ENCODE measurements at regions not wholly inside any gene's neighbourhood (a gene's known extent, or its start where the extent isn't known, plus 50 kb on each side); places are given as distances from the start of the nearest gene placed in this dataset.

DNA sequence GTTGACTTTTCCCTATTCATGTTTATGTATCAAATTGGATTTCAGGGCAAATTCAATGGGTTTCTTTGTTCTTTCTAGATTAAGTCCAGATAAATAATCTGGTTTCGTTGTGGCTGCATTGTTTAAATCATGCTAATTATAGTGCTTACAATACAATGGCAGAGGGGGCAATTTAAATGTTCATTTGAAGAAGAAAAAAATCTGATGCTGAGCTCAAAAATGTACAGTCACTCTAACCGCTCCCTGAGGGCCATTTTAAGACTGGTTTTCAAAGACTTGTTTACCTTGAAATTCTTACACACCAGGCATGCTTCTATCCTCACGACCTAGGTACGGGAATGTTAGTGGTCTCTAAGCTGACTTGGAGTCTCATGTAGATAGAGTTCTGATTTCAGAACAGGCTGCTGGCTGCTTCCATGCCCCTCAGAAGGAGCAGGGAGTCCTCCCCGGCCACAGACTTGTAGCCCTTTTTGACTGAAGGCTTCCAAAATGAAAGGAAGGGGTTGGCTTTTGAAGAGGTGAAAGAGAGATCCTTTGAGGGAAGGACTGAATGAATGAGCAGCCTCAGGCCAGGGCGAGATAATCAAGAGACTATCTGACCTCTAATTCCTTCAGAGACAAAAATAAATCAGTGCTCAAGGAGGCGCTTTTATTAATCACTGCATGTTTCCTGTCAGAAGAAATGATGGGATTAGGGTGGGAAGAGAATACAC lies 86.1 kb upstream of the ZNF217 start:
- Histone ChIP-seq H3K36me3 (ENCODE audit: low read depth) (no peaks in the 10 kb centered on the region), H4K20me1 (ENCODE audit: insufficient read depth) (no peaks in the 10 kb centered on the region), H3K4me1 (ENCODE audit: insufficient read depth) (no peaks in the 10 kb centered on the region), H3K79me2 (ENCODE audit: insufficient read depth) (no peaks in the 10 kb centered on the region), H2AFZ (peak overlapping the region; percentile 66), H3K27me3 (replicated peaks; ENCODE audit: insufficient read depth) (no peaks in the 10 kb centered on the region), H3K27ac (no peak overlapping the region), H3F3A (ENCODE audit: insufficient read depth) (no peaks in the 10 kb centered on the region; the same call in 1 of the 2 replicates), H3K9me3 (ENCODE audit: low read depth) (no peaks in the 10 kb centered on the region), H3K4me2 (ENCODE audit: unreplicated experiment) (no peak overlapping the region), H3K9ac (no peak overlapping the region), H3K9me2 (ENCODE audit: insufficient read depth) (no peaks in the 10 kb centered on the region), H3K4me3 (no peak overlapping the region)
- TF ChIP-seq EZH2 (IDR thresholded peaks at IDR 0.05; ENCODE audit: insufficient read depth, poor library complexity, severe bottlenecking) (no peak), EZH2phosphoT487 (IDR thresholded peaks at IDR 0.05; ENCODE audit: insufficient read depth, low read depth) (no peak)
- in situ Hi-C loops (cut with MboI) = no loop called here
- 83 to 86% methylated on average over 7 of the region's 7 CpGs for WGBS, 2 experiments (ENCODE audit: low coverage in 1 of 2, low lambda C conversion rate in 2 of 2, missing lambda C conversion rate in 2 of 2)
- no peak for DNase-seq

DNA sequence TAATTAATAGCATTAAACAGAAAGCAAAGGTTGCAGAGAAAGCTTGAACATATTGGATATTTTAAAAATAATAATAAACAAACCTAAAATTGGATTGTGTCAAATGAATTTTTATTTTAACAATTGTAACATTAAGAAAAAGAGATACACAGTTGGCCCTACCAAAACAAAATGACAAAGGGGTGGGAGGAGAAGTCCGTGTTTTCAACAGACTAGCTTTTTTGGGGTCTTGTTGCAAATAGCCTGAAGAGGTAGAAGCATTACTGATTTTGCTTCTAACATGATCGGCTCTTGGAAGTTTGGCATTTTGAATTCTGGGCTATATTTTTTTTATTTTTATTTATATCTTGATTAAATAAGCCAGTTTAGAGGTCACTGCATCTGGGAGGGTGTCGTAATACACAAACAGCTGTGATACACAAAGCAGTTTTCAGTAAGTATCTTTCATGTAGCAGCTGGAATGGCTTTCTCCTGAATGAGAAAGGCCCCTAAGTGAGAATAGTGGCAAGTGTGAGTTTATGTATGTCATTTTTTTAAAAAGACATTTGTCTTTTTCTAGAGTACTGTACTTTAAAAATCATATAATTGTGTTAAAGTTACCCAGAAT lies 85.5 kb upstream of the ZNF217 start:
- in situ Hi-C loops (cut with MboI) = no loop called here
- WGBS, 2 experiments (ENCODE audit: low coverage in 1 of 2, low lambda C conversion rate in 2 of 2, missing lambda C conversion rate in 2 of 2) = 76 to 80% methylated on average over 3 of the region's 3 CpGs
- H3K9me3 ChIP-seq (ENCODE audit: low read depth) = no peaks in the 10 kb centered on the region
- H3K79me2 ChIP-seq (ENCODE audit: insufficient read depth) = no peaks in the 10 kb centered on the region
- H3K4me1 ChIP-seq (ENCODE audit: insufficient read depth) = no peaks in the 10 kb centered on the region
- H3K9ac ChIP-seq = no peak overlapping the region
- H3K9me2 ChIP-seq (ENCODE audit: insufficient read depth) = no peaks in the 10 kb centered on the region
- no peak overlapping the region for H3K4me3 ChIP-seq
- TF ChIP-seq EZH2phosphoT487 (IDR thresholded peaks at IDR 0.05; ENCODE audit: insufficient read depth, low read depth) (no peak), EZH2 (IDR thresholded peaks at IDR 0.05; ENCODE audit: insufficient read depth, poor library complexity, severe bottlenecking) (no peak)
- H4K20me1 ChIP-seq (ENCODE audit: insufficient read depth) = no peaks in the 10 kb centered on the region
- no peaks in the 10 kb centered on the region for H3K27me3 ChIP-seq (replicated peaks; ENCODE audit: insufficient read depth)
- no peak overlapping the region; the same call in 1 of the 2 replicates for H2AFZ ChIP-seq
- DNase-seq = no peak
- no peak overlapping the region for H3K27ac ChIP-seq
- H3K4me2 ChIP-seq (ENCODE audit: unreplicated experiment) = no peak overlapping the region
- no peaks in the 10 kb centered on the region for H3K36me3 ChIP-seq (ENCODE audit: low read depth)
- no peaks in the 10 kb centered on the region; the same call in 1 of the 2 replicates for H3F3A ChIP-seq (ENCODE audit: insufficient read depth)

DNA sequence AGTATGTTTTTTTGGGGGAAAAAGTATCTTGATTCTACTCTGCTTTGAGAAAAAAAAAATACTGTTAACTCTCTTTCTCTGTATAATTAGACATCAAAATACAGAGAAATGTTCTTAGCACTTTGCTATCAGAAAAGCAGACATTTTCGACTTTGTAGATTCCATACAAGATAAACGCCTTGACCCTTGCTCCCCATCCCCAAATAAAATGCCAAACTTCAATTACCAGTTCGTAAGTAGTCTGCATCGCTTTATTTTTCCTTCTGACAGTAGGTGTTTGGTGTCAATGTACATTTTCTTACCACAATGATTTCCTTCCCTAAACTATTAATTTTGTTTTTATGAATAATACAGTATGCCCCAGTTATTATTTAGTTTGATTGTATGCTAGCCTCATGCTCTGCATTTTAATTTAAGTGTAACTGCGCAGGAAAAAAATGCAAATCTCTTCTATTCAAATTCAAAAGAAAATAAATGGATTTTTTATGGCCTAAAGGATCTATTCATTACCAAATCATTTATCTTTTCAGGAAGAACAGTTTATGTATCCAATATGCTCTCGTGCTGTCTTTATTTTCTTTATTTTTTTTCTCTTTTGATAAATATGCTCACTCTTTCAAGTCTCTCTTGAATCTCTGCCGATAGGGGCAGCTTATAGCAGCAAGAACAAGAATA lies 84.8 kb upstream of the ZNF217 start:
- H3K9me3 ChIP-seq (ENCODE audit: low read depth) = no peaks in the 10 kb centered on the region
- 93 to 94% methylated on average over 7 of the region's 7 CpGs for WGBS, 2 experiments (ENCODE audit: low coverage in 1 of 2, low lambda C conversion rate in 2 of 2, missing lambda C conversion rate in 2 of 2)
- H3K4me1 ChIP-seq (ENCODE audit: insufficient read depth) = no peaks in the 10 kb centered on the region
- H3K9me2 ChIP-seq (ENCODE audit: insufficient read depth) = no peaks in the 10 kb centered on the region
- H2AFZ ChIP-seq = peak overlapping the region; percentile 60
- H3K4me2 ChIP-seq (ENCODE audit: unreplicated experiment) = no peak overlapping the region
- no peaks in the 10 kb centered on the region; the same call in 1 of the 2 replicates for H3F3A ChIP-seq (ENCODE audit: insufficient read depth)
- in situ Hi-C loops (cut with MboI) = no loop called here
- H4K20me1 ChIP-seq (ENCODE audit: insufficient read depth) = no peaks in the 10 kb centered on the region
- no peak overlapping the region for H3K4me3 ChIP-seq
- no peaks in the 10 kb centered on the region for H3K27me3 ChIP-seq (replicated peaks; ENCODE audit: insufficient read depth)
- H3K27ac ChIP-seq = no peak overlapping the region
- no peaks in the 10 kb centered on the region for H3K36me3 ChIP-seq (ENCODE audit: low read depth)
- TF ChIP-seq EZH2phosphoT487 (IDR thresholded peaks at IDR 0.05; ENCODE audit: insufficient read depth, low read depth) (no peak), EZH2 (IDR thresholded peaks at IDR 0.05; ENCODE audit: insufficient read depth, poor library complexity, severe bottlenecking) (no peak)
- no peak for DNase-seq
- H3K79me2 ChIP-seq (ENCODE audit: insufficient read depth) = no peaks in the 10 kb centered on the region
- no peak overlapping the region for H3K9ac ChIP-seq

DNA sequence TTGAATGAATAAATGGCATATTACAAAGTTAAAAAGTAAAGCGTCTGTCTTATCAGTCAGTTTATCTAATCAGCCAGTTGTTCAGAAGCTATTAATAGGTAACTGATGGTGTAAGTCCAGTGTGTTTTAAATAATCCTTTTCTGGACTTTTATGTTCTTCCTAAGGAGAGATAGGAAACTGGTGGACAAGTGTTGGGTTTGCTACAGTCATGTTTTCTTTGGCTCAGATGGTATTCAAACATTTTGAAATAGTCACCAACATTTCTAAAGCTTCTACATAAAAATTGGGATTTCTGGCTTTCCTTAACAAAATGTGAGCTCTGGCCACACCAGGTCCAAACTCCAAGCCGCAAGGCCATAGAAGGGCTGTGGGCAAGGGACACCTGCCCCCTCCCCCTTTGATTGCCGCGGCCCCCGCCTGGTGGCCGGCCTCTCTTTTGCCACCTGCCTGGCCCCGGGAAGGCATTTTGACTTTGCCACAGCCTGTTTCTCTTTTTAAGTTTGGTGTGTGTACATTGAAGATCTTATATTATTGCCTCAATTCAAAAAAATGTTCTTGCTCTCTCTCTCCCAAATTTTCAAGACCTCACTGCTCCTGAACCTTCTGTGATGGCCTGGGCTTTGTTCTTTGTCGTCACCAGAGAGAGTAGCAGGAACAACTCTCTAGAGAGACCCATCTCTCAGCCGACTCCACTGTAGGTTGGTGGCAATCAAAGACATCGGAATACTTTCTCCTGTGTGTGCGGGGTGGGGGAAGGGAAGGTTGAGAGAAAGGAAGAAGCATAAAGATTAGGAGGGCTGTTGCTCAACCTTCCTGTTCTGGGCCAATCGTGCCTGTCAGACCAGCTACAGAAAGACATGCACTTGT lies 84.0 kb upstream of the ZNF217 start:
- Histone ChIP-seq H3K9me3 (ENCODE audit: low read depth) (no peaks in the 10 kb centered on the region), H3K4me3 (no peak overlapping the region), H4K20me1 (ENCODE audit: insufficient read depth) (no peaks in the 10 kb centered on the region), H3K9me2 (ENCODE audit: insufficient read depth) (no peaks in the 10 kb centered on the region), H3K27me3 (replicated peaks; ENCODE audit: insufficient read depth) (no peaks in the 10 kb centered on the region), H3F3A (ENCODE audit: insufficient read depth) (no peaks in the 10 kb centered on the region; the same call in 1 of the 2 replicates), H3K4me2 (ENCODE audit: unreplicated experiment) (no peak overlapping the region), H3K36me3 (ENCODE audit: low read depth) (no peaks in the 10 kb centered on the region), H2AFZ (peak overlapping the region; percentile 60), H3K79me2 (ENCODE audit: insufficient read depth) (no peaks in the 10 kb centered on the region), H3K4me1 (ENCODE audit: insufficient read depth) (no peaks in the 10 kb centered on the region), H3K27ac (no peak overlapping the region), H3K9ac (no peak overlapping the region)
- 78 to 80% methylated on average over 9 to 12 of the region's 12 CpGs for WGBS, 2 experiments (ENCODE audit: low coverage in 1 of 2, low lambda C conversion rate in 2 of 2, missing lambda C conversion rate in 2 of 2)
- in situ Hi-C loops (cut with MboI) = no loop called here
- DNase-seq = peak; percentile 24
- no peak for TF ChIP-seq EZH2 (IDR thresholded peaks at IDR 0.05; ENCODE audit: insufficient read depth, poor library complexity, severe bottlenecking)
- no peak for TF ChIP-seq EZH2phosphoT487 (IDR thresholded peaks at IDR 0.05; ENCODE audit: insufficient read depth, low read depth)
